Right ventricle myocardium inferior (tissue), 1 donor: ENCODE measurements at regions not wholly inside any gene's neighbourhood (a gene's known extent, or its start where the extent isn't known, plus 50 kb on each side); places are given as distances from the start of the nearest gene placed in this dataset.

Experiments used
- ATAC-seq: fragments of 200-7000 bp; cut with Tn5 transposase; one replicate; pipeline ENCODE4 v1.9.1; 2020; ENCODE audit warnings: mild to moderate bottlenecking, moderate library complexity
- DNase-seq: peaks from one replicate; pipeline ENCODE4 v3.0.0; 2021; ENCODE audit errors: missing footprints
- intact Hi-C: fragments of 100-400 bp; cut with DNase I; formaldehyde crosslinking; loops from one replicate; pipeline ENCODE4 v1.11.0; 2022
- donor health status: DM: no; HTN: yes; CAD: no; lungs with severe emphysema.

- DNase-seq, result no peak
- intact Hi-C loops, result no loop called here
- no peak for ATAC-seq
Measured at GRCh38 chr10:128867210-128867609, 599.8 kb upstream of the MGMT start.

DNA sequence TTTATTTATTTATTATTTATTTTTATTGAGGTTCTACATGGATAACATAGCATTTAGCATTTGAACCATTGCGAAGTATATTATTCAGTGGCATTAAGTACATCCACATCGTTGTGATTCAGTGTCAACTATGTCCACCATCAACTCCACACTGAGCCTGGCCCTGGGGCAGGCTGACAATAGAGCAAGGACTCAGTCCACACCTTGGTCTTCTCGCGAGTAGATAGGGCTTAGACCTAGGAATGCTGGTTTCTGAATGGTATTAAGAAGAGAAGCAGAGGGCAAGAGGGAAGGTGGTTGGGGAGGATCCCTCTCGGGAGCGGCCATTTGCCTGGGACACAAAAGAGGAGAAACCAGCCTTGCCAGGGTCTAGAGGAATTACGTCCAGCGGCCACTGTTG is 599.2 kb upstream of the MGMT start:
- intact Hi-C loops, result no loop called here
- no peak for DNase-seq
- ATAC-seq, result no peak

- ATAC-seq, result no peak
- DNase-seq, result no peak
- intact Hi-C loops, result no loop called here
Measured at GRCh38 chr10:128868481-128868880, 598.6 kb upstream of the MGMT start.

- DNase-seq (no peak), ATAC-seq (peak; percentile 80)
- intact Hi-C loops, result no loop called here
Measured at GRCh38 chr10:128869101-128869749, 597.8 kb upstream of the MGMT start.

GRCh38 chr10:128870830-128871597 is 596.0 kb upstream of the MGMT start:
- intact Hi-C loops, result no loop called here
- DNase-seq (no peak), ATAC-seq (peak; percentile 86)

DNA sequence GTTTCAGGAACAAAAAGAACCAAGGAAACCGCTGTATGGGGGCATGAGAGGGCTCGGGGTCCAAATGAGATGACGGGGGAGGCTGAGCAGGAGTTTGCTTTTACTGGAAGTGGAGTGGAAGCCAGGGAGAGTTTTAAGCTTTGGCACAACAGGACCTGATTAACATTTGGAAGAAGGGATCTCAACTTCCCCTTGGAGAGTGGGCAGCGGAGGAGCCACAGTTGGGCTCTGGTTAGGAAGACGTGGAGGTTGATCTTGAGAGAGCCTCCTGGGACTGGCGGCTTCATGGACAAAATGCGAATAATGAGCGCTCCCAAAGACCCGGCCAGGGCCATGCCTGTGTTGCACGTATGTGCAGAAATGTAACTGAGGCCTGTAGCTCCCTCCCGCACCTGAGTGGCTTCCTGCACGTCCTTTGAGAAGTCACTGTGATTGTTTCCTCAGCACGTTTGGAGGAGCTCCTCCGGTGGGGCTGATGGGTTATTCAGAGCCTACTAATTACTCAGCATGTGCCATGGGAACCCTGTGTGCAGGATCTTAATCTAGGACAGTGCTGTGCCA is 595.3 kb upstream of the MGMT start:
- DNase-seq (no peak), ATAC-seq (no peak)
- intact Hi-C loops, result no loop called here

GRCh38 chr10:128873411-128874054 is 593.5 kb upstream of the MGMT start:
- no peak for ATAC-seq
- no peak for DNase-seq
- intact Hi-C loops, result no loop called here

- DNase-seq (no peak), ATAC-seq (no peak)
- intact Hi-C loops, result no loop called here
Measured at GRCh38 chr10:128874331-128874730, 592.7 kb upstream of the MGMT start.

DNA sequence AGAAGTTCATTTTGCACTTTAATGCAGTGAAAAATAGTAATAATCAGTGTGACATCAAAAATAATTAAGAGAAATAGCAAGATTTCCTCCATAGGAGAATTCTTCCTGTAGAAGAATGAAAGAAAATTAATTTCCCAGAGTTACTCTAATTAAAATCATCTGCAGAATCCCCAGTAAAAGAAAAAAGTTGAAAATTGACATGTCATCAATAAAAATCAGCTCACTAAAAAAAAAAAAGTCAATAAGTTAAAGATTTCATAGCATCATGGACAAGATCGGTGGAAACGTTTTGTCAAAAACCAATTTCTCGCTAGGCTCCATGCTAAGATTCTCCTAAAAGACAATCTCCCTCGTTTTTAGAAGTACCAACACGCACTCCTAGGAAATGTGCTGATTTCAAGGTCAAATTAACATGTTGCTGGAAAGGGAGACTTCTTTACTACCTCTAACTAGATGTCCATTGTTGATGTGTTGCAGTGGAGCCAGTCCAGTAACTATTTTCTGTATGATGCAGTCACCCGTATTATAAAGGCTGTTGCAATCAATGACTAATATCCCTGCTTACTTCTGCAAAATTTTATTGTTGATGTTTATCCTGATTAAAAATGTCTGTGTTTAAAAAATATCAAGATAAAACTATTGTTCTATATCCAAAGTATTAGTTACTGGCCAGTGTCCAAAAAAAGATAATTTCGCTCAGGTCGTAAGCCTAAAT is 591.9 kb upstream of the MGMT start:
- intact Hi-C loops, result no loop called here
- ATAC-seq (no peak), DNase-seq (no peak)

- intact Hi-C loops, result no loop called here
- ATAC-seq, result peak; percentile 77
- DNase-seq, result no peak
Measured at GRCh38 chr10:128875956-128876736, 590.9 kb upstream of the MGMT start.

DNA sequence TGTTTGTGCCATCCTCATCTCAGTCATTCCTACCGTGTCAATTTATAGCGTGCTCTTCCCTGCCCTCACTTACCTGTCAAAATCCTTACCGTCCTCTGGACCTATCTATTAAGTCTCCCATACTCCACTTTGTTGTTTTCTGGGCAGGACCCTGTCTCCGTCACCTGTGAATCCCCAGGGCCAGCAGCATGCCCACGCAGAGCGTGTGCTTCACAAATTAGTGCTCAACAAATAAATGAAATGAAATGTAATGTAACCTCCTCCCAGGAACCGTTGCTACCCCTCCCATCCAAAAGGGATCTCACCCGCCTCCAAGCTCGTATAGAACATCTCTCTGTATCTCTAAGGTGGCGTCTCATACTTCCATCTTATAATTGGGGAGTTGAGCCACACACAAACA is 589.9 kb upstream of the MGMT start:
- no peak for DNase-seq
- intact Hi-C loops, result no loop called here
- no peak for ATAC-seq

DNA sequence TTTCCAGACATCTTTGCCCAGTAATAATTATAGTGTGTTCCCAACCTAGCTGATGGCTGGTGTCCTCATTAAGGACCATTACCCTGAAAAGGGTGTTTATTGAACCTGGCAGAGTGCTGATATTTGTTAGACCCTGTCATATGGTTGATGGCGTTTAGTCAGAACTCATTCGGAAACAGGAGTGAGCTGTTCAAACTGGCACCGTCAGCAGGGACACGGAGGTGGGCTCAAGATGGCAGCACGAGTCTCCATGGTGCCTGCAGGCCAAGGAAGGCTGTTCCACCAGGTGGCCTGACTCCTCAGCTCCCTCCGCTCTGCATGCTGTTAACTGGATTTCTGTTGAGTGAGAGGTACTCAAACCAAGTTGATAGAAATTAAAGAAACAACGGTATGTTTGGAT is 589.1 kb upstream of the MGMT start:
- DNase-seq (no peak), ATAC-seq (no peak)
- intact Hi-C loops, result no loop called here

GRCh38 chr10:128879030-128879429 is 588.0 kb upstream of the MGMT start:
- DNase-seq, result no peak
- no peak for ATAC-seq
- intact Hi-C loops, result no loop called here

GRCh38 chr10:128879441-128880140 is 587.5 kb upstream of the MGMT start:
- intact Hi-C loops, result no loop called here
- DNase-seq (no peak), ATAC-seq (no peak)

DNA sequence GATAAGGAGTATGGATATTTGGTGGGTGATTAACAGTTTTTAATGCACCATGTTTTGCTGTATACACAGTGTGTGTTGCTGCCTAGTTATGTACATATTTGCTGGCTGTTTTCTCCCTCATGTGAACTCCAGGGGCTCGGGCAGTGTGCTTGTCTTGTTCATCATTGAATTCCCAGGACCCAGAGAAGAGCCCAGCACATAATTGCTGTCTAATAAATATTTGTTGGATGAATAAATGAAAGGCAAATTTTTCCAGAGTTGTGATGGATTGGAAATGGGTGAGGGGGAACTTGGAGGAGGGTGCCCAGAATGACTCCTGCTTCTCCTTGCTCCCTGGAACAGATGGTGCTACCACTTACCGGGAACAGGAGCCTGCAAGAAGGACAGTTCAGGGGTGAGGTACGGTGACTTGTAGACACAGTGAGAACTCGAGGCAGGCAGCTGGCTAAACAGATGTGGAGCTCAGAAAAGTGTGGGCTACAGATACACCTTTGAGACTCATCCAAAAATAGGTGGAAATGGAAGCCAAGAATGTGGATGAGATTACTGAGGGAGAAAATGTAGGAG is 586.8 kb upstream of the MGMT start:
- intact Hi-C loops, result no loop called here
- no peak for ATAC-seq

DNA sequence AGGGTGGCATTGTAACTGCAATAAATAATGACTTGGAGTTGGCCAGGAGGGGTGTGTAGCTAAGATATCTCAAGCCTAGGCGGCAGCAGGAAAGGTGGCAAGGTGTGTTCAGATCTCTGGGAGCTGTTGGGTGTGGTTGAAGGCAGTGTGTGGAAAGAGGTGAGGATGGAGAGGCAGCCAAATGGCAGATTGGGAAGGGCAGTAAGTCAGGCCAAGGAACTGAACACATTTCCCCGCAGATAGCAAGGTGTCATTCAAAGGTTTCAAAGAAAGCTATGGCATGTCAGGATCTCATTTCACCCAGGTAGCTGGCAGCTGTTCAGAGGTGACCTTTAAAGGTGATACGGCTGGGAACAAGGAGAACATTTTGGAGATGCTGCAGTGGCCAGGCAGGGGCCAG is 586.0 kb upstream of the MGMT start:
- no peak for DNase-seq
- intact Hi-C loops, result no loop called here
- no peak for ATAC-seq

More for the DNA sequence above, 586.8 kb upstream of the MGMT start:
- DNase-seq, result no peak

- intact Hi-C loops, result no loop called here
Measured at GRCh38 chr10:128883231-128884032, 583.6 kb upstream of the MGMT start.

More at GRCh38 chr10:128883231-128884032, 583.6 kb upstream of the MGMT start:
- DNase-seq (no peak), ATAC-seq (no peak)
